Right lobe of liver (tissue), 6 donors: ENCODE measurements at regions not wholly inside any gene's neighbourhood (a gene's known extent, or its start where the extent isn't known, plus 50 kb on each side); places are given as distances from the start of the nearest gene placed in this dataset.

Source experiments
- ATAC-seq, 4 donors: fragments of 200-7000 bp; cut with Tn5 transposase; one replicate each; pipeline ENCODE4 v1.9.1; 2020; ENCODE audit warnings: mild to moderate bottlenecking in 4 of 4, moderate library complexity in 4 of 4
- DNase-seq, 3 donors: peaks; one replicate each; pipeline ENCODE4 v3.0.0-alpha.2; 2020
- H3K27ac ChIP-seq, 3 donors: fragments of 200-600 bp; one replicate each; pipeline ENCODE4 v1.8.0; 2022
- H3K27me3 ChIP-seq, 2 donors: fragments of 200-600 bp; one replicate each; pipeline ENCODE4 v1.8.0; 2022
- H3K36me3 ChIP-seq, 4 donors: fragments of 200-600 bp; sonication (generic) in 1 of 4; one replicate each; pipeline versions ENCODE4 v1.5.1 to v1.8.0; 2017 to 2022; ENCODE audit warnings: control low read depth in 1 of 4
- H3K4me1 ChIP-seq, 4 donors: fragments of 200-600 bp; sonication (generic) in 1 of 4; one replicate each; pipeline versions ENCODE4 v1.5.1 to v1.8.0; 2017 to 2022; ENCODE audit warnings: control low read depth in 1 of 4
- H3K4me3 ChIP-seq, 3 donors: fragments of 200-600 bp; one replicate each; pipeline ENCODE4 v1.8.0; 2022
- H3K9me3 ChIP-seq, 4 donors: fragments of 200-600 bp; sonication (generic) in 1 of 4; one replicate each; pipeline versions ENCODE4 v1.5.1 to v1.8.0; 2017 to 2022; ENCODE audit warnings: control low read depth in 1 of 4
- CTCF ChIP-seq, 4 donors: fragments of 200-600 bp in 3 of 4; fragments of 450-650 bp in 1 of 4; IDR thresholded peaks; one replicate each; pipeline versions ENCODE4 v1.5.1 to v1.8.0; 2016 to 2022; ENCODE audit warnings: antibody characterized with exemption in 4 of 4, mild to moderate bottlenecking in 2 of 4
- POLR2A ChIP-seq: fragments of 450-650 bp; IDR thresholded peaks from one replicate; pipeline ENCODE4 v1.6.1; 2017; ENCODE audit warnings: antibody characterized with exemption, mild to moderate bottlenecking
- WGBS: methylation state at CpG from one replicate; pipeline ENCODE4 v1.1.6; 2018; ENCODE audit warnings: low coverage, low lambda C conversion rate; ENCODE audit not compliant: insufficient coverage; ENCODE audit errors: missing lambda C conversion rate; 5-methylcytosine and 5-hydroxymethylcytosine counted together
- intact Hi-C, 2 donors: fragments of 100-400 bp; cut with DNase I; formaldehyde crosslinking; loops; one replicate each; pipeline versions ENCODE4 v1.11.2 to v1.14.1; 2022
- donor health status: DM: no; HTN: yes; CAD: no.
- donor health status: DM: no; HTN: no; CAD: no.
- donor health status: DM: no; HTN: no; CAD: no.
- donor health status: DM: no; HTN: yes; CAD: no.
- donor health status: DM: no; HTN: yes; CAD: no.

GRCh38 chr15:95520922-95521321 lies 809.6 kb upstream of the NR2F2 start:
- DNase-seq (no peak), ATAC-seq (no peak)
- H3K4me1 ChIP-seq = no peaks in the 10 kb centered on the region
- H3K27me3 ChIP-seq = no peaks in the 10 kb centered on the region
- TF ChIP-seq POLR2A (no peak), CTCF (IDR thresholded peaks at IDR 0.05) (no peak)
- H3K4me3 ChIP-seq = no peak overlapping the region
- intact Hi-C loops = no loop called here
- no peaks in the 10 kb centered on the region for H3K36me3 ChIP-seq
- H3K27ac ChIP-seq = no peak overlapping the region
- H3K9me3 ChIP-seq = no peaks in the 10 kb centered on the region
- 74% methylated on average over 4 of the region's 4 CpGs for WGBS

GRCh38 chr15:95522533-95522932 lies 808.0 kb upstream of the NR2F2 start:
- ATAC-seq (no peak), DNase-seq (no peak)
- 64% methylated on average over 3 of the region's 3 CpGs for WGBS
- Histone ChIP-seq H3K27ac (no peak overlapping the region), H3K36me3 (no peaks in the 10 kb centered on the region), H3K4me3 (no peak overlapping the region), H3K9me3 (no peaks in the 10 kb centered on the region), H3K27me3 (no peaks in the 10 kb centered on the region), H3K4me1 (no peaks in the 10 kb centered on the region)
- TF ChIP-seq CTCF (IDR thresholded peaks at IDR 0.05) (no peak), POLR2A (no peak)
- intact Hi-C loops = no loop called here

GRCh38 chr15:95528920-95529319 lies 801.6 kb upstream of the NR2F2 start:
- DNase-seq = no peak
- 71% methylated on average over 3 of the region's 3 CpGs for WGBS
- Histone ChIP-seq H3K4me3 (no peak overlapping the region), H3K27ac (no peak overlapping the region), H3K4me1 (no peaks in the 10 kb centered on the region), H3K9me3 (no peaks in the 10 kb centered on the region), H3K36me3 (no peaks in the 10 kb centered on the region), H3K27me3 (no peaks in the 10 kb centered on the region)
- ATAC-seq = no peak
- TF ChIP-seq POLR2A (no peak), CTCF (IDR thresholded peaks at IDR 0.05) (no peak)
- intact Hi-C loops = no loop called here

- ATAC-seq (no peak), DNase-seq (no peak)
- Histone ChIP-seq H3K9me3 (no peaks in the 10 kb centered on the region), H3K4me1 (no peaks in the 10 kb centered on the region), H3K27me3 (no peaks in the 10 kb centered on the region), H3K36me3 (no peaks in the 10 kb centered on the region), H3K4me3 (no peak overlapping the region), H3K27ac (no peak overlapping the region)
- no peak for TF ChIP-seq POLR2A
- 82% methylated on average over 9 of the region's 11 CpGs for WGBS
- intact Hi-C loops = no loop called here
Observed at GRCh38 chr15:95536638-95537037, 793.9 kb upstream of the NR2F2 start.

GRCh38 chr15:95538693-95539092 lies 791.8 kb upstream of the NR2F2 start:
- H3K27me3 ChIP-seq = no peaks in the 10 kb centered on the region
- no peaks in the 10 kb centered on the region for H3K4me1 ChIP-seq
- no peaks in the 10 kb centered on the region for H3K9me3 ChIP-seq
- ATAC-seq (no peak), DNase-seq (no peak)
- no peaks in the 10 kb centered on the region for H3K36me3 ChIP-seq
- H3K27ac ChIP-seq = no peak overlapping the region
- intact Hi-C loops = no loop called here
- WGBS = 55% methylated on average over 5 of the region's 5 CpGs
- TF ChIP-seq CTCF (IDR thresholded peaks at IDR 0.05) (no peak), POLR2A (no peak)
- no peak overlapping the region for H3K4me3 ChIP-seq
